K562 (cell line): ENCODE measurements at regions not wholly inside any gene's neighbourhood (a gene's known extent, or its start where the extent isn't known, plus 50 kb on each side); places are given as distances from the start of the nearest gene placed in this dataset.

Experiments used
- ATAC-seq: fragments of 200-7000 bp; cut with Tn5 transposase; 3 replicates; pipeline ENCODE4 v1.9.1; 2020; ENCODE audit warnings: moderate library complexity
- BruUV-seq: library from RNA; stranded (reverse); fragments of 400-500 nt; replicated peaks from 2 replicates; lab custom pipeline; 2021; lab: Mats Ljungman, UMichigan
- CTCF ChIA-PET: fragments of 300-600 bp; formaldehyde crosslinking; extraction: SDS; loops from one replicate; lab custom pipeline; 2021; ENCODE audit warnings: low intra/inter-chr PET ratio; lab: Yijun Ruan, JAX
- POLR2A ChIA-PET: fragments of 300-600, 350-650 bp; sonication (Branson Sonifier 250); formaldehyde crosslinking; extraction: SDS; loops from one replicate; lab custom pipeline; 2021; ENCODE audit warnings: antibody characterized with exemption, inconsistent platforms; lab: Yijun Ruan, JAX
- DNase-seq, 4 experiments: peaks; one replicate each; pipeline versions ENCODE4 v3.0.0 to v3.0.0-alpha.2; 2011 to 2018; ENCODE audit warnings: low spot score in 3 of 4, mixed read lengths in 3 of 4; ENCODE audit errors: extremely low read depth in 1 of 4
- FAIRE-seq: peaks from 2 replicates; lab custom pipeline; 2011; peaks lifted over from hg19 to GRCh38; lab: Jason Lieb, UNC
- H2AFZ ChIP-seq: 2 replicates; pipeline ENCODE4 v1.6.0; 2011; ENCODE audit warnings: low read depth, low read length, control low read depth, inconsistent platforms
- H3K27ac ChIP-seq: fragments of 200-600 bp; 3 replicates; pipeline ENCODE4 v1.8.0; 2011; ENCODE audit warnings: low read depth, mild to moderate bottlenecking, control low read depth, inconsistent platforms, low read length, moderate library complexity, mixed read lengths; ENCODE audit errors: extremely low read depth
- H3K27me3 ChIP-seq, 2 experiments: fragments of 300-600 bp in 1 of 2; 2 replicates in 1 of 2; 3 replicates in 1 of 2; pipeline versions ENCODE4 v1.6.0 to v1.8.0; 2011; ENCODE audit warnings: inconsistent platforms in 2 of 2, low read length in 2 of 2, mild to moderate bottlenecking in 1 of 2, mixed read lengths in 1 of 2, moderate library complexity in 1 of 2; ENCODE audit not compliant: control insufficient read depth in 2 of 2, insufficient read depth in 2 of 2
- H3K36me3 ChIP-seq: fragments of 300-600 bp; 3 replicates; pipeline ENCODE4 v1.8.0; 2011; ENCODE audit warnings: mild to moderate bottlenecking, low read length, inconsistent platforms; ENCODE audit not compliant: control insufficient read depth, insufficient read depth
- H3K4me1 ChIP-seq, 2 experiments: fragments of 200-600 bp in 1 of 2; replicated peaks in 1 of 2; 2 replicates in 1 of 2; 3 replicates in 1 of 2; pipeline versions ENCODE4 v1.5.1 to v1.8.0; 2011; ENCODE audit warnings: inconsistent platforms in 2 of 2, low read length in 2 of 2, mild to moderate bottlenecking in 1 of 2, mixed read lengths in 1 of 2, moderate library complexity in 1 of 2; ENCODE audit not compliant: control insufficient read depth in 2 of 2, insufficient read depth in 2 of 2
- H3K4me2 ChIP-seq: 2 replicates; pipeline ENCODE4 v1.6.1; 2011; ENCODE audit warnings: low read length, control low read depth, inconsistent platforms, mixed read lengths; ENCODE audit not compliant: insufficient read depth
- H3K4me3 ChIP-seq: fragments of 200-600 bp; sonication (generic), shearing (Covaris generic); 2 replicates; pipeline ENCODE4 v1.5.1; 2016; ENCODE audit warnings: control low read depth, inconsistent platforms
- H3K79me2 ChIP-seq: fragments of 200-600 bp; 3 replicates; pipeline ENCODE4 v1.8.0; 2011; ENCODE audit warnings: low read length, inconsistent platforms; ENCODE audit not compliant: control insufficient read depth, insufficient read depth
- H3K9ac ChIP-seq, 2 experiments: 2 replicates each; pipeline versions ENCODE4 v1.6.0 to v1.6.1; 2011; ENCODE audit warnings: low read depth in 2 of 2, low read length in 2 of 2, control low read depth in 1 of 2, inconsistent platforms in 1 of 2, mild to moderate bottlenecking in 1 of 2, mixed read lengths in 1 of 2; ENCODE audit not compliant: insufficient read depth in 1 of 2
- H3K9me1 ChIP-seq: one replicate; pipeline ENCODE4 v1.6.0; 2011; ENCODE audit warnings: inconsistent platforms, mild to moderate bottlenecking, low read length, moderate library complexity; ENCODE audit not compliant: control insufficient read depth, insufficient read depth
- H3K9me3 ChIP-seq: replicated peaks from 2 replicates; pipeline ENCODE4 v1.5.1; 2011; ENCODE audit warnings: low read depth, low read length, inconsistent platforms; ENCODE audit not compliant: control insufficient read depth, insufficient read depth
- H4K20me1 ChIP-seq: replicated peaks from 2 replicates; pipeline ENCODE4 v1.6.1; 2011; ENCODE audit warnings: low read length, inconsistent platforms, mixed read lengths; ENCODE audit not compliant: control insufficient read depth, insufficient read depth
- ATF1 ChIP-seq, 2 experiments: fragments of 450-650 bp in 1 of 2; IDR thresholded peaks; 2 replicates each; pipeline ENCODE4 v1.6.1; 2016; ENCODE audit warnings: missing compliant biosample characterization in 1 of 2, missing genetic modification characterization in 1 of 2
- BCL6 ChIP-seq: fragments of 250-450 bp; sonication (Bioruptor Pico); IDR thresholded peaks from 2 replicates; pipeline ENCODE4 v1.4.0; 2020
- CC2D1A ChIP-seq: fragments of 450-650 bp; IDR thresholded peaks from 2 replicates; pipeline ENCODE4 v1.6.1; 2017; ENCODE audit warnings: mild to moderate bottlenecking
- HMGN3 ChIP-seq: IDR thresholded peaks from 2 replicates; pipeline ENCODE4 v1.6.1; 2011; ENCODE audit warnings: borderline replicate concordance, low read depth, mild to moderate bottlenecking, mixed read lengths, low read length; ENCODE audit not compliant: insufficient read length; ENCODE audit errors: extremely low read depth
- ZNF197 ChIP-seq: fragments of 200-800 bp; sonication (Bioruptor generic); IDR thresholded peaks from 2 replicates; pipeline ENCODE4 v1.6.1; 2016; ENCODE audit warnings: low read depth, missing genetic modification characterization, missing compliant biosample characterization
- WGBS: fragments of 100-300 bp; shearing (Covaris generic); methylation state at CpG from one replicate; pipeline ENCODE4 v1.1.6; 2016; ENCODE audit warnings: low coverage, mixed read lengths; ENCODE audit not compliant: insufficient coverage; ENCODE audit errors: missing lambda C conversion rate; 5-methylcytosine and 5-hydroxymethylcytosine counted together
- in situ Hi-C: fragments of 300-500 bp; cut with MboI; formaldehyde crosslinking; loops from 4 replicates; pipeline ENCODE4 v1.15.0; 2018; ENCODE audit warnings: inconsistent platforms, mixed read lengths
- intact Hi-C: fragments of 100-400 bp; cut with micrococcal nuclease; formaldehyde crosslinking; loops from 2 replicates; pipeline ENCODE4 v1.14.2; 2022
- TF ChIP-seq, protein P1 (sequence below), 2 experiments: fragments of 250-450 bp in 1 of 2; fragments of 450-650 bp in 1 of 2; sonication (Bioruptor Pico) in 1 of 2; IDR thresholded peaks; 2 replicates each; pipeline versions ENCODE4 v1.6.1 to v1.8.0; 2016 to 2021; ENCODE audit warnings: mild to moderate bottlenecking in 2 of 2, moderate library complexity in 2 of 2, missing compliant biosample characterization in 1 of 2, missing genetic modification characterization in 1 of 2
- TF ChIP-seq, protein P2 (sequence below): sonication (generic); formaldehyde crosslinking; IDR thresholded peaks from 2 replicates; pipeline ENCODE4 v1.8.0; 2022; ENCODE audit warnings: missing genetic modification reagents, mild to moderate bottlenecking, borderline replicate concordance
- TF ChIP-seq, protein P3 (sequence below), 2 experiments: fragments of 450-650 bp; formaldehyde crosslinking in 1 of 2; IDR thresholded peaks; 2 replicates each; pipeline versions ENCODE4 v1.4.0 to v1.6.1; 2014 to 2020; ENCODE audit warnings: mild to moderate bottlenecking in 2 of 2, borderline replicate concordance in 1 of 2, low read depth in 1 of 2

DNA sequence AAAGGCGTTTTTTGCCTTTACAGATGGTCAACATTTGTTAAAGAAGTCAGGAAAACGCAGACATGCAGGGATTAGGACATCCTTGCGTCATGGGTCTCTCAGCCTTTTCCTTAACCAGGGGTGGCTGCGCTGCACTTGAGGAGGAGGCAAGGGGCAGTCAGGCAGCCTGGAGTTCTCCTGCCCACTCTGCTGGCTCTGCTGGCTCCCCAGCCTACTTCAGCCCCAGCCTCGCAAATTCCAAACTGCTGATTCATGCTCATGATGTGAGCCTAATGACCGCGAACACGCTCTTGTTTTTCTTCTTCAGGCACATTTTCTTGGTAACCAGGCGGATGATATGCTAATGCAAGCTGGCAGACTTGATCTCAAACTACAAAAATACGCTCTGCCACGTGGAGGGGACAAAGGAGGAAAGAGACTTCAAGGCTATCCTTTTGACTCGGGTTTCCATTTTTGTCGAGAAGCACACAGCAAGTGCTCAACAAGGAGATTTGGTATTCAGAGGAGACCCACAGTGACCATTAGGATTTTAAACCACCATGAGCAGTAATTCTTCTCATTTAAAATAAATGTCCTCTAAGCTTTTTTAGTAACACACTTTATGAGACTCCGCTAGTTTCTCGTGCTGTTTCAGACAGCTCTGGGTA is 290.3 kb upstream of the STXBP5 start:
- intact Hi-C loops = loop anchor here (1.0 to 5.0 kb wide), 4 partner anchors 27 to 288 kb away; no protein-coding TSS in a partner anchor
- WGBS = 1% methylated on average over 15 of the region's 15 CpGs
- ChIA-PET CTCF (no interaction called here), POLR2A (interaction anchor here (0.6 to 3.5 kb wide), 9 partner anchors 10 to 48 kb away, joined by 3 to 36 read pairs (median 4); no protein-coding TSS in a partner anchor)
- Histone ChIP-seq H4K20me1 (no peaks in the 10 kb centered on the region), H3K4me3 (peak overlapping the region; percentile 10; the same call in 1 of the 2 replicates), H3K79me2 (no peaks in the 10 kb centered on the region), H3K27ac (peak overlapping the region; percentile 96), H3K36me3 (no peaks in the 10 kb centered on the region), H3K4me1 (peaks cover 4 to 85% of the 10 kb centered on the region in 2 experiments; a peak in 4 of 5 replicates), H3K9me3 (no peaks in the 10 kb centered on the region), H3K27me3 (no peaks in the 10 kb centered on the region), H3K9me1 (no peaks in the 10 kb centered on the region), H3K9ac (peak overlapping the region; percentile 86 to 88), H2AFZ (peak overlapping the region; percentile 95), H3K4me2 (peak overlapping the region; percentile 81)
- FAIRE-seq (peak; percentile 86), DNase-seq (peak; percentile 77 to 94 (median 82)), ATAC-seq (peak; percentile 86)
- in situ Hi-C loops = no loop called here
- BruUV-seq = TSS peak; percentile 92
- TF ChIP-seq BCL6 (0 out of 2 replicates have a peak, but pooled peaks have one; percentile 41), ZNF197 (CRISPR knock-in tag) (peak; percentile 95), CC2D1A (peak; percentile 22; the same call in 1 of the 2 replicates), ATF1 (CRISPR knock-in tag; IDR thresholded peaks at IDR 0.05) (no peak), ATF1 (tag; IDR thresholded peaks at IDR 0.05) (peak; percentile 77), HMGN3 (peak; percentile 46)
- TF ChIP-seq, protein P1, sequence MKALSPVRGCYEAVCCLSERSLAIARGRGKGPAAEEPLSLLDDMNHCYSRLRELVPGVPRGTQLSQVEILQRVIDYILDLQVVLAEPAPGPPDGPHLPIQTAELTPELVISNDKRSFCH (CRISPR knock-in tag; IDR thresholded peaks at IDR 0.05) = no peak
- TF ChIP-seq, protein P1 (tag; IDR thresholded peaks at IDR 0.05) = peak; percentile 79
- TF ChIP-seq, protein P2, sequence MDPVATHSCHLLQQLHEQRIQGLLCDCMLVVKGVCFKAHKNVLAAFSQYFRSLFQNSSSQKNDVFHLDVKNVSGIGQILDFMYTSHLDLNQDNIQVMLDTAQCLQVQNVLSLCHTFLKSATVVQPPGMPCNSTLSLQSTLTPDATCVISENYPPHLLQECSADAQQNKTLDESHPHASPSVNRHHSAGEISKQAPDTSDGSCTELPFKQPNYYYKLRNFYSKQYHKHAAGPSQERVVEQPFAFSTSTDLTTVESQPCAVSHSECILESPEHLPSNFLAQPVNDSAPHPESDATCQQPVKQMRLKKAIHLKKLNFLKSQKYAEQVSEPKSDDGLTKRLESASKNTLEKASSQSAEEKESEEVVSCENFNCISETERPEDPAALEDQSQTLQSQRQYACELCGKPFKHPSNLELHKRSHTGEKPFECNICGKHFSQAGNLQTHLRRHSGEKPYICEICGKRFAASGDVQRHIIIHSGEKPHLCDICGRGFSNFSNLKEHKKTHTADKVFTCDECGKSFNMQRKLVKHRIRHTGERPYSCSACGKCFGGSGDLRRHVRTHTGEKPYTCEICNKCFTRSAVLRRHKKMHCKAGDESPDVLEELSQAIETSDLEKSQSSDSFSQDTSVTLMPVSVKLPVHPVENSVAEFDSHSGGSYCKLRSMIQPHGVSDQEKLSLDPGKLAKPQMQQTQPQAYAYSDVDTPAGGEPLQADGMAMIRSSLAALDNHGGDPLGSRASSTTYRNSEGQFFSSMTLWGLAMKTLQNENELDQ (CRISPR knock-in tag) = no peak
- TF ChIP-seq, protein P3, sequence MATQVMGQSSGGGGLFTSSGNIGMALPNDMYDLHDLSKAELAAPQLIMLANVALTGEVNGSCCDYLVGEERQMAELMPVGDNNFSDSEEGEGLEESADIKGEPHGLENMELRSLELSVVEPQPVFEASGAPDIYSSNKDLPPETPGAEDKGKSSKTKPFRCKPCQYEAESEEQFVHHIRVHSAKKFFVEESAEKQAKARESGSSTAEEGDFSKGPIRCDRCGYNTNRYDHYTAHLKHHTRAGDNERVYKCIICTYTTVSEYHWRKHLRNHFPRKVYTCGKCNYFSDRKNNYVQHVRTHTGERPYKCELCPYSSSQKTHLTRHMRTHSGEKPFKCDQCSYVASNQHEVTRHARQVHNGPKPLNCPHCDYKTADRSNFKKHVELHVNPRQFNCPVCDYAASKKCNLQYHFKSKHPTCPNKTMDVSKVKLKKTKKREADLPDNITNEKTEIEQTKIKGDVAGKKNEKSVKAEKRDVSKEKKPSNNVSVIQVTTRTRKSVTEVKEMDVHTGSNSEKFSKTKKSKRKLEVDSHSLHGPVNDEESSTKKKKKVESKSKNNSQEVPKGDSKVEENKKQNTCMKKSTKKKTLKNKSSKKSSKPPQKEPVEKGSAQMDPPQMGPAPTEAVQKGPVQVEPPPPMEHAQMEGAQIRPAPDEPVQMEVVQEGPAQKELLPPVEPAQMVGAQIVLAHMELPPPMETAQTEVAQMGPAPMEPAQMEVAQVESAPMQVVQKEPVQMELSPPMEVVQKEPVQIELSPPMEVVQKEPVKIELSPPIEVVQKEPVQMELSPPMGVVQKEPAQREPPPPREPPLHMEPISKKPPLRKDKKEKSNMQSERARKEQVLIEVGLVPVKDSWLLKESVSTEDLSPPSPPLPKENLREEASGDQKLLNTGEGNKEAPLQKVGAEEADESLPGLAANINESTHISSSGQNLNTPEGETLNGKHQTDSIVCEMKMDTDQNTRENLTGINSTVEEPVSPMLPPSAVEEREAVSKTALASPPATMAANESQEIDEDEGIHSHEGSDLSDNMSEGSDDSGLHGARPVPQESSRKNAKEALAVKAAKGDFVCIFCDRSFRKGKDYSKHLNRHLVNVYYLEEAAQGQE (IDR thresholded peaks at IDR 0.05; ENCODE audit: borderline replicate concordance) = peak; percentile 35; the same call in 1 of the 2 replicates
- TF ChIP-seq, protein P3 (CRISPR knock-in tag; IDR thresholded peaks at IDR 0.05; ENCODE audit: low read depth) = peak; percentile 53; the same call in 1 of the 2 replicates
